Chondrocyte (in vitro differentiated cells): ENCODE measurements at regions not wholly inside any gene's neighbourhood (a gene's known extent, or its start where the extent isn't known, plus 50 kb on each side); places are given as distances from the start of the nearest gene placed in this dataset.
"Not testable (repeated sequence)": the region's sequence is repeated elsewhere in the genome, so short reads cannot be mapped to it uniquely, and the experiment has no call there.

ENCODE experiments used
- DNase-seq: peaks from one replicate; pipeline ENCODE4 v3.0.0; 2021; ENCODE audit warnings: mixed read lengths, low spot score
- H3K27ac Mint-ChIP-seq: one replicate; pipeline ENCODE4 v1.8.0; 2021; ENCODE audit warnings: mild to moderate bottlenecking, moderate library complexity, mixed read lengths; ENCODE audit not compliant: unreplicated experiment
- H3K27me3 Mint-ChIP-seq: 2 replicates; pipeline ENCODE4 v1.8.0; 2021; ENCODE audit warnings: low read depth, mixed read lengths
- H3K36me3 Mint-ChIP-seq: 2 replicates; pipeline ENCODE4 v1.8.0; 2021; ENCODE audit warnings: low read depth, mixed read lengths
- H3K4me1 Mint-ChIP-seq: 2 replicates; pipeline ENCODE4 v1.8.0; 2021; ENCODE audit warnings: low read depth, mild to moderate bottlenecking, mixed read lengths
- H3K4me3 Mint-ChIP-seq: one replicate; pipeline ENCODE4 v1.8.0; 2021; ENCODE audit warnings: mild to moderate bottlenecking, moderate library complexity, mixed read lengths; ENCODE audit not compliant: unreplicated experiment
- H3K9me3 Mint-ChIP-seq: 2 replicates; pipeline ENCODE4 v1.8.0; 2021; ENCODE audit warnings: low read depth, mixed read lengths
- CTCF ChIP-seq: fragments of 200-600 bp; sonication (generic); IDR thresholded peaks from 2 replicates; pipeline ENCODE4 v1.5.0; 2021; ENCODE audit warnings: antibody characterized with exemption, mild to moderate bottlenecking, moderate library complexity

GRCh38 chr3:159488602-159489001 is 500.0 kb upstream of the IL12A start:
- no peak overlapping the region for H3K27ac Mint-ChIP-seq
- peaks cover 19% of the 10 kb centered on the region for H3K9me3 Mint-ChIP-seq
- H3K4me1 Mint-ChIP-seq, result no peaks in the 10 kb centered on the region
- DNase-seq, result no peak
- TF ChIP-seq CTCF, result no peak
- H3K4me3 Mint-ChIP-seq, result no peak overlapping the region
- peaks cover 26% of the 10 kb centered on the region for H3K27me3 Mint-ChIP-seq
- peaks cover 2% of the 10 kb centered on the region for H3K36me3 Mint-ChIP-seq

- H3K36me3 Mint-ChIP-seq, result peaks cover 3% of the 10 kb centered on the region
- TF ChIP-seq CTCF, result no peak
- H3K27me3 Mint-ChIP-seq, result peaks cover 5% of the 10 kb centered on the region
- peaks cover 6% of the 10 kb centered on the region for H3K4me1 Mint-ChIP-seq
- no peak for DNase-seq
- no peak overlapping the region for H3K27ac Mint-ChIP-seq
- H3K9me3 Mint-ChIP-seq, result peaks cover 2% of the 10 kb centered on the region
- no peak overlapping the region for H3K4me3 Mint-ChIP-seq
Measured at GRCh38 chr3:159497361-159497760, 491.3 kb upstream of the IL12A start.

- no peak for DNase-seq
- Mint-ChIP-seq H3K27me3 (peaks cover 5% of the 10 kb centered on the region), H3K4me3 (no peak overlapping the region), H3K27ac (no peak overlapping the region), H3K36me3 (peaks cover 3% of the 10 kb centered on the region), H3K9me3 (peaks cover 11% of the 10 kb centered on the region), H3K4me1 (peaks cover 6% of the 10 kb centered on the region)
- TF ChIP-seq CTCF, result no peak
Measured at GRCh38 chr3:159499031-159499793, 489.4 kb upstream of the IL12A start.

GRCh38 chr3:159501029-159501428 is 487.6 kb upstream of the IL12A start:
- Mint-ChIP-seq H3K9me3 (peaks cover 9% of the 10 kb centered on the region), H3K36me3 (no peaks in the 10 kb centered on the region), H3K4me1 (peaks cover 6% of the 10 kb centered on the region)

GRCh38 chr3:159502986-159503385 is 485.6 kb upstream of the IL12A start:
- Mint-ChIP-seq H3K36me3 (no peaks in the 10 kb centered on the region), H3K4me3 (no peak overlapping the region), H3K27me3 (peaks cover 12% of the 10 kb centered on the region), H3K4me1 (peaks cover 6% of the 10 kb centered on the region), H3K9me3 (peaks cover 14% of the 10 kb centered on the region), H3K27ac (no peak overlapping the region)
- no peak for TF ChIP-seq CTCF
- no peak for DNase-seq

More at GRCh38 chr3:159501029-159501428, 487.6 kb upstream of the IL12A start:
- H3K27me3 Mint-ChIP-seq, result peaks cover 11% of the 10 kb centered on the region
- no peak overlapping the region for H3K4me3 Mint-ChIP-seq
- DNase-seq, result no peak
- H3K27ac Mint-ChIP-seq, result no peak overlapping the region
- TF ChIP-seq CTCF, result no peak

- not testable (repeated sequence) for H3K4me3 Mint-ChIP-seq, DNase-seq, H3K4me1 Mint-ChIP-seq, H3K9me3 Mint-ChIP-seq, H3K27ac Mint-ChIP-seq, H3K36me3 Mint-ChIP-seq
- H3K27me3 Mint-ChIP-seq, result peaks cover 33% of the 10 kb centered on the region
Measured at GRCh38 chr3:159510988-159511387, 477.6 kb upstream of the IL12A start.
